GM04503 (cell line): ENCODE measurements at regions not wholly inside any gene's neighbourhood (a gene's known extent, or its start where the extent isn't known, plus 50 kb on each side); places are given as distances from the start of the nearest gene placed in this dataset.
"Not testable (repeated sequence)": the region's sequence is repeated elsewhere in the genome, so short reads cannot be mapped to it uniquely, and the experiment has no call there.

Experiments
- DNase-seq: peaks from one replicate; pipeline ENCODE4 v3.0.0-alpha.2; 2012; ENCODE audit warnings: low read depth

DNA sequence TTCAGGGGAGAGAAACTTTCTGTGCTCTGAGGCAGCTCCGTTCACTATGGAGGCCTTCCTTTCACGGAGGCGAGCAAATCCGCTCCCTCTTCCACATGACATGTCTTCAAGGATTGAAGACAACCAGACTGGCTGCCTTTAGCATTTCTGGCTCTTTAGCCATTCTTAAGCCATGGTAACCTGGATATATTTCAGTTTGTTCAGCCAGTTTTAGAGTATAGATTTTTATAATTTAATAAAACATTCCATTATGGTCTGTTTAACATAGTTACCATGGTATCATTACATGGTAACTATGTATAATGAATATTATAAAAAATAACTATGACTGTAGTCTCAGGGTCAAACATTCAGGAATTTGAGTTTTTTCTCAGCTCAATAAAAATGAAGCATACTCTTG is 54.2 kb upstream of the NFIA start:
- no peak for DNase-seq

DNA sequence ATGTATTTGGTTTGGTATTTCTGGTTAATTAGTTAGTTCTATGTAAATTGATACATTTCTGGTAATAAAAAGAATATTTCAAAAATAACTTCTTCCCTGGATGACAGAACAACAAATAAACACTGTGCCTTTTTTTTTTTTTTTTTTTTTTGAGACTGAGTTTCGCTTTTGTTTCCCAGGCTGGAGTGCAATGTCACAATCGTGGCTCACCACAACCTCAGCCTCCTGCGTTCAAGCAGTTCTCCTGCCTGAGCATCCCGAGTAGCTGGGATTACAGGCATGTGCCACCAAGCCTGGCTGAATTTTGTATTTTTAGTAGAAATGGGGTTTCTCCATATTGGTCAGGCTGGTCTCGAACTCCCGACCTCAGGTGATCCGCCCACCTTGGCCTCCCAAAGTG is 64.3 kb upstream of the NFIA start:
- DNase-seq: not testable (repeated sequence)

DNA sequence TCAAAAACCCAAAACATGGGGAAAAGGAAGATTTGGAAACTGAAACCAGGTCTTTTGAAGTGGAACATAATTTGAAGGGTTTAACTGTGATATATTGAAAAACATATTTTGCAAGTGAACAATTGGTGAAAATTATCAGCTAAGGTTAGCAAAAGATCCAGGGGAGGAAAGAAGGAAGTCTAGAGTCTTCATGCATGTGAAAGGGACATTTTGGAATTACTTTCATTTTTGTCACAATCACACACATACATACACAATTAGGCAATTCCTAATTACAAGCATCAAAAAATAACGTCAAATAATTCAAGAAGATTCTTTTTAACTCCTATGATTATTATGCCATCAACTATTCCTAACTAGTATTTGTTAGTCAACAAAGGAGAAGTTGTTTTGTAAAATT is 64.7 kb upstream of the NFIA start:
- DNase-seq: no peak

DNA sequence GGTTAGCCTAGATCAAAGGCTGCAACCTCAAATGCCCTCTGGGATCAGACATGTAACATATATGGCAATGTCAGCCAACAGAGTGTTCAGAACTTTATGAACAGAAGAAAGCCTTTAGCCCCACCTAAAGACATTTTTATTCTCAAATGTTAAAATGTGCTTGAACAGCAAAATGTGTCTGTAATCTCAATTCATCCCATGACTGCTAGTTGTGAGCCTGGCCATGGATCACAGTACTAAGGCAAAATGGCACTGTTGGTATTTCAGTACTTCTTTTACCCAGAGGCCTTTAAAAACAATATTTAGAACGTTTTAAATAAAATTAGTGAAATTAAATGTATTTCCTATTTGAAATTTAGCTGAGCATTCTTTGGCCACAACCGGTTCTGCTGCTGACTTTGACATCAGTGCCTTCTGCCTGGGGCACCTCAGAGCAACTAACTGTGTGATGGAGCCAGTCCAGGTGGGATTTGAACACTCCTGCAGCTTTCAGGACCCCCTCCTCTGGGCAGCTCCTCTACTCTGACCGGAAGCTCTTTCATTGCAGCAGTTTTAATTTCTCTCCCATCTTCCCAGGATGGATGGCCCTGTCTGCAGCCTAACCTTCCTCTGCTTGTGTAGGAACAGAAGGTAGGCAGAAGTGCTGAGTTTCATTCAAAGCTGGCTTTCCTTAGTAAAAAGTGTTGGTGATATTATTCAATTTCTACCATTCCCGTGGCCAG is 68.3 kb upstream of the NFIA start:
- DNase-seq: no peak

DNA sequence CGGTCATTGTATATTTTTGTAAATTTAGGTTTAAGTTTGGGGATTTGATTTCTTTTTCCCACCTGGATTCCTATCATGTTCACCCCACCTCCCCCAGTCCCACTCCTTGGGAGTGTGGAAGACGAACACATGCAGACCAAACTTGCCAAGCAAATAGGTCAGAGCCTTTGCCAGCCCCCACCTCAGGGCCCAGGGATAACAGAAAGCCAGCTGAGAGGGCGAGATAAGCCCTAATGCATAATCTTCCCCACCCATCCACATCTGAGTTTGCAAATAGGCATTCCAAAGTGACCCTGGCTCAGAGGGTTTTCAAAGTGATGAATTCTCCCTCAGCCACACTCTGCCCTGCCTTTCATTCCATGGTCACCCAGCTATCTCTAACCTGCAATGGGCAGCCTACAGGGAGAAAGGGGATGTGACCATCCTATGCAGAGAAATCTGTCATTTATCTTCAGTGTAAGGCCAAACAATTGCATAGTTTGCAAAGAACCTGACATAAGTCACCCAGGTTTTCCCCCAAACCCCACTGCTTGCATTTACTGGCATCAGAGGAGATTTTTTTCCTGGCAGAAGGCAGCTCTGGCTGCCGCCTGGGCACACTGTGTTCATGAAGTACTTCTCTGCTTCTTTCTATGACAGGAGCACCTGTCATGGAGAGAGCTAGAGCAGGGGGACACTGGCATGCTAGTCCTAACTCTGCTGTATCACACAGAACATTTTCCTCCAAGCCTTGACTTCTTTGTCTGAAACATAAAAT is 69.0 kb upstream of the NFIA start:
- no peak for DNase-seq

DNA sequence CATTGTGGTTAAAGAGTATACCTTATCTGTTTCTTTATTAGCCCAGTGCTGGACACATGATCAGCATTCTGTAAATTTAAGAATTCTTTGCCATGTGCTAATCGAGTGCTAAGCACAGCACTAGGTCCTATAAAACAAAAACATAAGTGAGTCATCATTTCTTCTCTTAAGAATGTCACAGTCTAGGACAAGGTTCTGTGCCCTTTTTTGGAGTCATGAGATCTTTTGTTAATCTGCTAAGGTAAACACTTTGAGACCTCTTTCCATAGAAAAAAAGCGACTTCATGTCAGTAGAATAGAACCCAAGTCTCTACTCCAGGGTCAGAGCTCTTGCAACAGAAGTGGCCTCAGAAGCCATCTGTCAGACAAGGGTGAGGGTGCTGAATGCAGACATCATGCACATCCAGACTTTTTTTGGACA is 70.0 kb upstream of the NFIA start:
- no peak for DNase-seq

DNA sequence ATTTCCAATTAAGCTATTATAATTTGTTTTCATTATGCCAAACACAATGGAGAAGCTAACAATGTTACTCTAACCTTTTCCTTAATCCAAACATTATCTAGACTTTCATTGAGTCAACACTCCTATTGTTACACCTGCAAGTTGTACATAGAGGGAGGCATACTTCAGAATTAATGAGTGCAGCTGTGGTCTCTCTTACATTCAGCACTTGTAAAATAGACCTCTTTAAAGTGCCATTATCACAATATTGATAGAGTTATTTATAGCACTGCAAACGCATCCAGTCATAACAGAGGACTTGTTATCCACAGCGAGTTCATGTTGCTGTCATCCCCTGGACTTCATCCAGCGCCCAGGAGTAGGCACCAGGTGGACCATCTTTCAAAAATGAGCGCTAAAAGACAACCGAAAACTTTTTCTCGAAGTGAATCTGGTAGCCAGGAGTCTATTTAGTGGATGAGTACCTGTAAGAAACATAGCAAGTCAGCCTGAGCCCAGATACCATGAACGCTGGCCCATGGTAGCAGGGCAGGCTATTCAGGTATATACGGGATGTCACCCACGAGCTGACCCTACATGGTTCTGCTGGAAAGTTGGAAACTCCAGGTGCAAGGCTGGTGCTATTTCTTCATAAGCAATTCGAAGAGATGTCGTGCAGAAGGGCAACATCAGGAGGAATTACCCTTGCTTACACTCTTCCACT is 70.6 kb upstream of the NFIA start:
- DNase-seq: no peak

DNA sequence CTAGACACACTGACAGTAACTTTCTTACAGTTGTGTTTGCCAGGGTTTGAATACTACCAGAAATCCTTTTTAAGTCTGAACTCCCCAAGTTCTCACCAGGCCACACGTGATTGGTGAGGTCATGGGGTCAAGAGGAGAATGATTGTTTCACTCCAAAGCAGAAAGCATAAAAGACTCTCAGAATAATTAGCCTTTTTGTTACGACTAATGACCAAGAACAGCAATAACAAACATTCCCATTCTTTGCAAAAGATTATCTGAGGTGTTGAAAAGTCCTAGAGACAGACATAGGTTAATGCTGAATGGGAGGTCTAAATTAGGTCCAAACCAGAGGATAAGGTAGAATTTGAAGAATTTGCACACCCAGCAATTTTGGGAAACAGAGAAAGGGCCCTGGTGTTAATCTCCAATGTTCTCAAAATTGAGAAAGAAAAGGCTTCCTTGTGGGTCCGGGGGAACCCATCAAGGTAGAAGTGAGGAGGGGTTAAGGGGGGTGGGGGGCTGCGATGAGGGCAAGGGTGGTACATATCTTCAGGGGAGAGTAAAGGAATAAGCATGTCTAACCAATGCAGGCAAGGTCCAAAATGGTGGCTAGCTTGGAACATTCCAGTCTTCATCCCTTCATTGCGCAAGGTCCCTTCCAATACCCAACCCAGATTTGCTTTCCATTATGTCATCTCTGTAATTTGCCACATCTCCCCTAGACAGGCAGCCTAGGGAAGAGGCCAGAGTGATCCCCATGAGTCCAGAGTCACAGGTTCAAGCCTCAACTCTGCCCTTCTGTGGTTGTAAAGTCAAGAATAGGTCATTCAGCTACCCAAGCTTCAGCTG is 74.6 kb upstream of the NFIA start:
- DNase-seq: no peak

DNA sequence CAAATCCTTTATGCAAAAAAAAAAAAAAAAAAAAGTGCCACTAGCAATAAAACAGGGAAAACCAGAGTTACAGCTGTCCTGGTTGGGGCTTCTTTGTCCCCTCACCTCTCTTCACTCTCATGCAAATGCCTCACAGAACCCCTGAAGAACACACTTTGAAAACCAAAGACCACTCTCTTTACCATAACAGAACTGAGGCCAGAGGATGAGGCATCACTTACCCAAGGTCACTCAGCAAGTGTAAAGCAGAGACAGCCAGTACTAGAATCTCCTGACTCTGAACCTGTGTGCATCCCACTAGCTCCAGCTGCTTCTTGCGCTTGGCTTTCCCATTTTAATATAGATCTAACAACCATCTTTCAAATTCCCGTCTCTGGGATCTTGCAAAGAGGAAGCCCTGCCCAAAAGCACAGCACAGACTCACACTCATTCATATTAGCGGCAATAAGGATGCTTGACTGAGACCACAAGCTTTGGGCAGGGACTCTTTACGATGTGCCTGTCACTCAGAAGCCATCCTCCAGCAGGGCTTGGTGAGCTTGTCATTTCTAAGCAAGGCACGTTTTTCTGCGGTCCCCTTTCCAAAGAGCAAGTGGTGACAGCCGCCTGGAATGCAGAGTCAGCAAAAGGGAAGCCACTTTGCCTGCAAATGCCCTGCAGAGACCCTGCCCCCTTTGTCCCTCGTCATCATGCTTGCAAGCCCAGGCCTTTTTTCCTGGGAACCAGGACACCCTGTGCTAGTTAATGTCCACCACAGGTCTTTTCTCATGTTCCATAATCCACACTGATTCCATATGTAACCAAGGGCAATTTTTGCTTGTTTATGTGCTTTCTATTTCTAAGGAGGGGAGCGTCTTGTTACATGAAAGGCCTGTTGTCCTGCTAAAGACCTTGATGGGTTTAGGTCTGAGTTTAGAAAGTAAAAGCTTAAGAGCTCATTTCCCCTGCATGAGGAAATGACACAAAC is 76.5 kb upstream of the NFIA start:
- DNase-seq: no peak

DNA sequence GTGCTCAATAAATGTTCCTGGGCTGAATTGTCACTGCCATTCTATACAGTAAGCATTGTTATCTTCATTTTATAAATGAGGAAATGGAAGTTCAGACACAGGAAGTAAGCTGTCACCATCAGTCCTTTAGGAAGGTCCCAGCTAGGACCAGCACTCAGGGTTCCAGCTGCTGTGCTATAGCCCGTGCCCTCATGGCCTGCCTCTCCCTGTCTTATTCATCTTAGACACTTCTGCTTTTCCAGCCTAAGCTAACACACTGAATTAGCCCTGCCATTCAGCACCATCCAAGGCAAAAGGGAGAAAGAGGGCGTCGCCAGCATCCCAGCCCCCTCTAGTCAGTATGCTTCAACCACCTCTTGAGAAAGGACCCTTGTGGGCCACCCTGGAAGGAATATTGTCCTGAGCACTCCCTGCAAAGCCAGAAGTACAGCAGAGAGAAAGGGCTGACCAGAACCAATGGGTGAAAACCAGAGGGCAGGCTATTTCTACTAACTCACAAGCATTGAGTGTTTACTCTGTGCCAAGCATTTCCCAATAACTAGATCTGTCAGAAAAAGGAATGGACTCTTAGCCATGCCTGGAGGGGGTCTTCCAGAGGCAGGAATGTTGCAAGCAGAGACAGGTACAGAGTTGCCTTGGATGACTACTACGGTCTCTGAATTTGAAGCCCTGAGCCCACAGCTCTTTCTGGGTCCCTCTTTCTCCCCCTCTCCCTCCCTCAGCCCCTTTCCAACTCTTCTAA is 77.9 kb upstream of the NFIA start:
- no peak for DNase-seq

DNA sequence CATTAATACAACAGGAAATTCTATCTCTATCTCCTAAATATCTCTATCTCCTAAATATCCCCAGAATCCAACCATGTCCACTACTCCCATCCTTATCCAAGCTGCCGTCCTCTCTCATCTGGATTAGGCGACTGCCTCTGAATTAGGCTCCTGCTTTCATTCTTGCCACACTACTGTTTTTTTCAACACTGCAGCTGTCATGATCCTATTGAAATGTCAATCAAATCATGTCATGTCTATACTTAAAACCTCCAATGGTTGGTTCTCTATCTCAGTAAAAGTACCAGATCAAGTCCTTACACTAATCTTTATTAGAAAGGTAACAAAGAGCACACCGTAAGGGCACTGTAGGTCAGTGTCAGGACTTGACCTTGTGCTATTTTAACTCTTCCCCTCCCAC is 82.0 kb upstream of the NFIA start:
- no peak for DNase-seq

DNA sequence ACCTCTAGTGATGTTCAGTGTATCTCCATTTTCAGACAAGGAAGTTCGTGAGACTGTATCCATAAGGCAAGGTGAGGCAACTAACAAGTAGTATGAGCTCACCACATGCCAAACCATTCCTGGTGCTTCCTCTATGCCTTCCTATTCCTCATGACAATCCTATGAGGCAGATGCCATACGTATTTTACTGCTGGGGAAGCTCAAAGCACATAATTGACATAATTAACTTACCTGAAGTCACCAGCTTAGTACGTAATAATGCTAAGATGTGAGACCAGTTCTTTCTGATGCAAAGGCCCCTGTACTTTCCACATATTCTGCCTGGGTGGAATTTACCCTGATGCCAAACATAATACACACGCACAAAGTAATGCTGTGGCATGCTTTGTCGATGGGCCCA is 83.6 kb upstream of the NFIA start:
- no peak for DNase-seq

DNA sequence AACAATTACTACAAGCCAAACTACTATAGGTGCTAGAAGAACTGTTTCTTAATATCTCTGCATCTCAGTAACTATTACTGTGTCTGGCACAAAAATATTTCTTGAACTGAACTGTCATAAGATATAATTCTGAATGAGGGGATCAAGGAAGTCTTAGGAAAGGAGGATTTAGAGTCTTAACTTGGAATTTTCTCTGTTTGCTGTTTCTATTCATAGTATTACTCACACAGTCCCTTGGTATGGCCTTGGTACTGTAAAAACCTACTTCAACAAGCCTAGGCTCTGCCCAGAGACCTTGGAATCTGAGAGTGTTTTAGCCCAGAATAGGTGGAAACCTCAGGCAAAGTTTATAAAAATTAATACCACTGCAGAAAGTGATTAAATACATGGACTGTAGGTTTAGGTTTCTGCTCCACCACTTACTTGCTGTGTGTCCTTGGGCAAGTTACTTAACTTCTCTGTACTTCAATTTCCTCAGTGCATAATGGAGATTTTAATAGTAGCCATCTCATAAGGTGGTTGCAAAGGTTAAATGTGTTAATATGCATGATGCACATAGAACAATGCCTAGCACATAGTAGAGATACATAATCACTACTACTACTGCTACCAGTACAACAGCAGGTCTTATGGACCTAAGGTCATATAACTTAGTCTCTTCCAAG is 87.4 kb upstream of the NFIA start:
- no peak for DNase-seq

DNA sequence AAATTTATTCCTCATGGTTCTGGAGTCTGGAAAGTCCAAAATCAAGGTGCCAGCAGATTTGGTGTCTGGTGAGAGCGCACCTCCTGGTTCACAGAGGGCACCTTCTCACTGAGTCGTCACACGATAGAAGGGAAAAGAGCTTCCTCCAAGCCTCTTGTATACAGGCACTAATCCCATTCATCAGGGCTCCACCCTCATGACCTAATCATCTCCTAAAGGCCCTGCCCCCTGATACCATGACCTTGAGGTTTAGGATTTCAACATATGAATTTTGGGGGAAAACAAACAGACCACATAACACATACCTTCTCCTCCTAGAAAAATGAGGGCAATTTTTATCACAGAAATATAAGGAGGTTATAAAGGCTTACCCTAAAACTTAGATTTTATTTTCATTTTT is 88.0 kb upstream of the NFIA start:
- no peak for DNase-seq

DNA sequence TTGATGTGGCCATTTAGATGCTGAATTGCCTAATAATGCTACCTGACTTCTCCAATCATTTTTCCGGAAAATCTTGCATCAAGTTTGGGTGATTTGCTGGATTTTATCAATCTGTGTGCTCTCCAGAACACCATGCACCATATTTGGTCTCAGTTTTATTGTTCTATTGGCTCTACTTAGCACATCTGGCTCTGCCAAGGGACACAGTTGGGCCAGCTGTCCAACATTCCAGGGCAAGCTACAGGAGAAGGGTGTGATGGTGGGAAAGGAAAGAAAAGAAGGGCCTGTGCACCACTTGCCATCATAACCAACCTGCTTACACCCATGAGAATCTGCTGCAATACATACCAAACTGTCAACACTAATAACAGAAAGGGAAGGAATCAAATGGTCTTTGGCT is 90.2 kb upstream of the NFIA start:
- DNase-seq: no peak

DNA sequence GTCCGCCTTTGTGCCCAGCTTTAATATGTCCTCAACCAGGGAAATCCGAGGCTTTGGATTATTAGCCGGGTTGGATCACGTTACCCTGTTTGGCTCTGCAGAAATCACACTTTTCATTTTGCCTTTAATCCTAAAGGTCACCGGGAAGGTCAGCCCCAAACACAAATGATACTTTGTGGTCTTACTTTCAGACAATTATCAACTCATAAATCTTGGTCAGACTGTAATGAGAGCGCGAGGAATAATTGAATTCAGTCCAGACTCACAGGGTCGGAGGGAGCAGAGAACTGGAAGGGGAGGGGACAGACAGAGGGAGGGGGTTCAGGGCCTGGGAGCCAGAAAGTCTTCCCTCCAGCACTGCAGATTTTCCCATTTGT is 91.7 kb upstream of the NFIA start:
- no peak for DNase-seq

DNA sequence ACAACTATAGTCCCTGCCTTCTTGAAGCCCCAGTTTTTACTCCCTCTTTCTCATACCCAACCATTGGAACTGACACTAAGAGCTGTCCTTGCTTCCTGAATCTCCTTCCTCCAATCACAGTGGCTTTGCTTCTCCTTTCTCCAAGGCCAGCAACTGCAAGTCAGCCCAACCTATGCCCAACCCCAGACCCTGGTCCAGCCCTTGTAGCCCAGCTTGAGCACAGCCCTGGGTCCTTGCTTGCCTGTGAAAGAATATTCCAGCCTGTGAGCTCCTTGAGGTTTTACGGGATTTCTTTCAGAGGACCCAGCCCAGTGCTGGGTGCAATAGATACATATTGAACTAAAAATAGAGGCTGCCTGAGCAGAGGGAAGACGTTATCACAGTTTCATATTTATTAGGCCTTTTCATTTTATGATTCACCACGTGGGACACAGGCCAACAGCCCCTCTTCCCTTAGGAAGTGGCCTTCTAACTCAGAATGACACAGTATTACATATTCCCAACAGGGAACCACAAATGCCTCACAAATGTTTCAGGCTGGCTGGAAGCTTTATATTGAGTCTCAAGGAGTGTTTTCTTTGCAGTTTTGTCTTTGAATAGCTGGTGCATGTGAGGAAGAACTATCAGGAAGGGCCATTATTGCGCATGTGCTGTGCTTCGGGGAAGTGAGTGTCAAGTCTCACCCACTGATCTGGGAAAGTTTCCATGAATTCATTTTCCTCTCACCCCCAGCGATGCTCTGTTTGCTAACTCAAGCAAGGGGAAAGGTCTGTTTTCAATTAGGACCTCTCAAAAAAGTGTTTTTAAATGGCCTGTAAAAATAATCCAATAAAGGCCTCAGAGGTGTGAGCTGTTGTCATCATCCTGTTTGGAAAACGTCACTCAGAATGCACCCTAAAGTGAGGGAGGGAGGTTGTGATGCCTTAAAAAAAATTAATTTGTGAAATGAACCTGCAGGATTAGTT is 92.3 kb upstream of the NFIA start:
- DNase-seq: peak; percentile 60

DNA sequence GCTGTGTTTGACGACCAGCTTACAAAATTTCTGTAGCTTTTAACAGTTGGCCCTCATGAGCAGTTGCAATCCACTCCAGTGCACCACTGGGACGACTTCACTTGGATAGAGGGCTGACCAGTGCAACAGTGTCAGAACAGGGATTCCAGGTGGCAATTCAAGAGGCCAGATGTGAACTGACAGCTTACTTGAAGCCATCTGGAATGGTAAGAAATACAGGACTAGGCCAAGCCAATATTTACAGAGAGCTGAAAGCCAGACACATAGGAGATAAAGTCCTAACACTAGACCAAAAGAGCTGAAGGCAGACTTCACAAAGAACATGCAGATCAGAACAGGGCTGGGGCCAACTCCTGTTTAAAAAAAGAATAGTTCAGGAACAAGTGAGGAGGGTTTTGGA is 93.5 kb upstream of the NFIA start:
- no peak for DNase-seq

DNA sequence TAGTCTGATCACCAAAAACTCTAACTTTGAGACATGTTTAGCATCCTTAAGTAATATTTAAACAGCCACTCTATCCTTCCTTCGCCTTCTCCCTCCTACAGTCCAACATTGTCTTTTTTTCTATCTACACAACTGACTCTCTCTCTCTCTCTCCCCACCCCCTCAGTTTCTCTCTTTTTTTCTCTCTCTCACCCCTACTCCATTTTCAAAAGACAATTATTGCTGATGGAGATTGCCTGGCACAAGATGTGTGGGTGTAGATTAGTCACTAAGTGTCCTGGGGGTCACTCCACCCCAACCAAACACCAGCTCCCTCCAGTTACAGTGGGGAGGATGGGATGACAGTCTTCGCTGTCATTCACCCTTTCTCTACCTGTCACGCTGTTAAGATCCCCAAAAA is 94.5 kb upstream of the NFIA start:
- DNase-seq: no peak
